CD4-positive, alpha-beta T cell (primary cell): ENCODE measurements at regions not wholly inside any gene's neighbourhood (a gene's known extent, or its start where the extent isn't known, plus 50 kb on each side); places are given as distances from the start of the nearest gene placed in this dataset.

Experiments
- ATAC-seq: fragments of 200-7000 bp; cut with Tn5 transposase; one replicate; pipeline ENCODE4 v1.10.0; 2022; ENCODE audit warnings: mild to moderate bottlenecking; ENCODE audit not compliant: poor library complexity
- CTCF ChIA-PET: fragments of 350-600 bp; sonication (Branson Sonifier 250); formaldehyde crosslinking; loops from one replicate; lab custom pipeline; 2021; ENCODE audit warnings: antibody characterized with exemption, inconsistent platforms; lab: Charles Lee
- POLR2A ChIA-PET: fragments of 350-600 bp; sonication (Branson Sonifier 250); formaldehyde crosslinking; loops from one replicate; lab custom pipeline; 2021; ENCODE audit warnings: antibody characterized with exemption, inconsistent platforms; lab: Charles Lee
- DNase-seq, 14 experiments: peaks; one replicate each; pipeline ENCODE4 v3.0.0-alpha.2; 2013 to 2020; ENCODE audit warnings: mixed read lengths in 2 of 14
- H3K27ac ChIP-seq, 2 donors: one replicate each; pipeline versions ENCODE4 v1.5.1 to v1.7.0; 2013; ENCODE audit warnings: low read length in 2 of 2, low read depth in 1 of 2, mild to moderate bottlenecking in 1 of 2
- H3K27me3 ChIP-seq, 2 experiments: 1 replicate in 1 of 2; 2 replicates in 1 of 2; pipeline versions ENCODE4 v1.6.1 to v1.7.0; 2013; ENCODE audit warnings: low read length in 2 of 2, control low read depth in 1 of 2, mild to moderate bottlenecking in 1 of 2, moderate library complexity in 1 of 2; ENCODE audit not compliant: insufficient read depth in 2 of 2, control insufficient read depth in 1 of 2
- H3K36me3 ChIP-seq: one replicate; pipeline ENCODE4 v1.6.1; 2013; ENCODE audit warnings: low read length, control low read depth; ENCODE audit not compliant: insufficient read depth
- H3K4me1 ChIP-seq: one replicate; pipeline ENCODE4 v1.6.1; 2013; ENCODE audit warnings: low read length, control low read depth; ENCODE audit not compliant: insufficient read depth
- H3K4me3 ChIP-seq: one replicate; pipeline ENCODE4 v1.5.1; 2013; ENCODE audit warnings: mild to moderate bottlenecking, low read length, moderate library complexity
- H3K9me3 ChIP-seq, 2 experiments: 1 replicate in 1 of 2; 2 replicates in 1 of 2; pipeline versions ENCODE4 v1.6.1 to v1.7.0; 2013; ENCODE audit warnings: low read length in 2 of 2, mild to moderate bottlenecking in 2 of 2, control low read depth in 1 of 2, moderate library complexity in 1 of 2; ENCODE audit not compliant: control insufficient read depth in 1 of 2, insufficient read depth in 1 of 2
- H3K27ac Mint-ChIP-seq: one replicate; pipeline ENCODE4 v1.8.0; 2020; ENCODE audit warnings: mixed read lengths
- H3K27me3 Mint-ChIP-seq: one replicate; pipeline ENCODE4 v1.8.0; 2021; ENCODE audit warnings: mixed read lengths
- H3K36me3 Mint-ChIP-seq: one replicate; pipeline ENCODE4 v1.8.0; 2021; ENCODE audit warnings: low read depth, mixed read lengths
- H3K4me1 Mint-ChIP-seq: one replicate; pipeline ENCODE4 v1.8.0; 2021; ENCODE audit warnings: low read depth, mixed read lengths
- H3K4me3 Mint-ChIP-seq: one replicate; pipeline ENCODE4 v1.8.0; 2020; ENCODE audit warnings: mild to moderate bottlenecking, mixed read lengths
- H3K9me3 Mint-ChIP-seq: one replicate; pipeline ENCODE4 v1.8.0; 2020; ENCODE audit warnings: mixed read lengths
- intact Hi-C, 2 experiments: fragments of 100-400 bp; cut with DNase I in 1 of 2; cut with micrococcal nuclease in 1 of 2; formaldehyde crosslinking; loops; one replicate each; pipeline versions ENCODE4 v1.15.1 to v1.9.0; 2023 to 2025; cut with DNase I, micrococcal nuclease
- TF ChIP-seq, protein P1 (sequence below): fragments of 200-600 bp; IDR thresholded peaks from one replicate; pipeline ENCODE4 v1.8.0; 2022; ENCODE audit warnings: antibody characterized with exemption, mild to moderate bottlenecking

DNA sequence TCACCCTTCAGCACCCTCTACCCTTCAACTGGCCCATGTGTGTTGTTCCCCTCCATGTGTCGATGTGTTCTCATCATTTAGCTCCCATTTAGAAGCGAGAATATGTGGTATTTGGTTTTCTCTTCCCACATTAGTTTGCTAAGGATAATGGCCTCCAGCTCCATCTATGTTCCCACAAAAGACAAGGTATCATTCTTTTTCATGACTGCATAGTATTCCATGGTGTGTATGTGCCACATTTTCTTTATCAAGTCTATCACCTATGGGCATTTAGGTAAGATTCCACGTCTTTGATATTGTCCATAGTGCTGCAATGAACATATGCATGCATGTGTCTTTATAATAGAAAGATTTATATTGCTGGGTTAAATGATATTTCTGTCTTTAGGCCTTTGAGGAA lies 325.1 kb upstream of the ADAMTS16 start:
- CTCF ChIA-PET: no interaction called here
- H3K27me3 Mint-ChIP-seq: no peaks in the 10 kb centered on the region

DNA sequence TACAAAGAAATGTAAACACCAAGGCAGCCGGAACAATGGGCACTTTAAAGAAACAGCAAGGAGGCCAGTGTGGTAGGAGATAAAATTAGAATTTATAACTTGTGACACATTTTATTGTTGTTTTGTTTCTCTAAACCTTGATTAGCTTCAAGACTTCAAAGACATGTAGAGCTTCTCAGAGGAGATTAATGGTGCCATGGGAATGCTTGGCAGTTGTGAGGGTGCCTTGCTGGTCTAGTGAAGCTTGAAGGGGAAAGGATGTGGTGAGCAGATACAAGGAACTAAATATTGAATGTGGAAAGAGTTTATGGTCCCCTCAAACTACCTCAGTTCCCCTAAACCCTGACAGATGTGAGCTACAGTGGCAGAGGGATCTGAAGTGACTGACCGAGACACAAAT lies 322.4 kb upstream of the ADAMTS16 start:
- no peak overlapping the region for H3K27ac ChIP-seq
- Mint-ChIP-seq H3K9me3 (peaks cover 3% of the 10 kb centered on the region), H3K27me3 (no peaks in the 10 kb centered on the region), H3K27ac (no peak overlapping the region), H3K4me3 (no peak overlapping the region), H3K4me1 (no peaks in the 10 kb centered on the region), H3K36me3 (no peaks in the 10 kb centered on the region)
- peaks cover 0 to 3% of the 10 kb centered on the region in 2 experiments for H3K9me3 ChIP-seq
- H3K36me3 ChIP-seq: no peaks in the 10 kb centered on the region
- intact Hi-C loops: no loop called here
- H3K4me3 ChIP-seq: no peak overlapping the region
- H3K4me1 ChIP-seq: no peaks in the 10 kb centered on the region
- TF ChIP-seq, protein P1, sequence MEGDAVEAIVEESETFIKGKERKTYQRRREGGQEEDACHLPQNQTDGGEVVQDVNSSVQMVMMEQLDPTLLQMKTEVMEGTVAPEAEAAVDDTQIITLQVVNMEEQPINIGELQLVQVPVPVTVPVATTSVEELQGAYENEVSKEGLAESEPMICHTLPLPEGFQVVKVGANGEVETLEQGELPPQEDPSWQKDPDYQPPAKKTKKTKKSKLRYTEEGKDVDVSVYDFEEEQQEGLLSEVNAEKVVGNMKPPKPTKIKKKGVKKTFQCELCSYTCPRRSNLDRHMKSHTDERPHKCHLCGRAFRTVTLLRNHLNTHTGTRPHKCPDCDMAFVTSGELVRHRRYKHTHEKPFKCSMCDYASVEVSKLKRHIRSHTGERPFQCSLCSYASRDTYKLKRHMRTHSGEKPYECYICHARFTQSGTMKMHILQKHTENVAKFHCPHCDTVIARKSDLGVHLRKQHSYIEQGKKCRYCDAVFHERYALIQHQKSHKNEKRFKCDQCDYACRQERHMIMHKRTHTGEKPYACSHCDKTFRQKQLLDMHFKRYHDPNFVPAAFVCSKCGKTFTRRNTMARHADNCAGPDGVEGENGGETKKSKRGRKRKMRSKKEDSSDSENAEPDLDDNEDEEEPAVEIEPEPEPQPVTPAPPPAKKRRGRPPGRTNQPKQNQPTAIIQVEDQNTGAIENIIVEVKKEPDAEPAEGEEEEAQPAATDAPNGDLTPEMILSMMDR: no peak
- POLR2A ChIA-PET: no interaction called here
- DNase-seq (no peak), ATAC-seq (no peak)
- CTCF ChIA-PET: no interaction called here
- no peaks in the 10 kb centered on the region for H3K27me3 ChIP-seq

More for the DNA sequence above, 325.1 kb upstream of the ADAMTS16 start:
- Histone ChIP-seq H3K36me3 (no peaks in the 10 kb centered on the region), H3K27ac (no peak overlapping the region), H3K9me3 (peaks cover 0 to 3% of the 10 kb centered on the region in 2 experiments), H3K4me1 (no peaks in the 10 kb centered on the region), H3K27me3 (no peaks in the 10 kb centered on the region), H3K4me3 (no peak overlapping the region)
- no peaks in the 10 kb centered on the region for H3K36me3 Mint-ChIP-seq
- H3K9me3 Mint-ChIP-seq: peaks cover 2% of the 10 kb centered on the region
- intact Hi-C loops: no loop called here
- TF ChIP-seq, protein P1: no peak
- DNase-seq (no peak), ATAC-seq (no peak)
- H3K27ac Mint-ChIP-seq: no peak overlapping the region
- POLR2A ChIA-PET: no interaction called here
- H3K4me1 Mint-ChIP-seq: no peaks in the 10 kb centered on the region
- no peak overlapping the region for H3K4me3 Mint-ChIP-seq

DNA sequence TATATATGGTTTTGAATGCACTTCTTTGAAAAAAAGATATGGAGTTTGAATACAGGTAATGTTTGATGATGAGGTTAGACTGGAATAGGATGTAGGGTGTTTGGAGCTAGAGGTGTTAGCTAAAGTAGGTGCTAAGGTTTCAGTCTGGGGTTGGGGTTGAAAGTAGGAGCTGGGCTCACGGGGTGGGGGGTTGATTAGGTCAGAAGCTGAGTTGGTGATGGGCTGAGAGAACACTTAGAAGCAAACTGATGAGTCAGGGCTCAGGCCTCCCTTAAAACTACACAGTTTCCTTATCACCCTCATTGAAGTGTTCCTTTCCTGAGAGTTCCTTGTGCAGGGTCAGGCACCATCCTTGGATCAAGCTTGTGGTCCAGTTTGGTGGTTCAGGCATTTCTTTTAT lies 308.8 kb upstream of the ADAMTS16 start:
- Mint-ChIP-seq H3K9me3 (peaks cover 2% of the 10 kb centered on the region), H3K4me1 (no peaks in the 10 kb centered on the region), H3K4me3 (no peak overlapping the region), H3K27me3 (no peaks in the 10 kb centered on the region), H3K27ac (no peak overlapping the region), H3K36me3 (no peaks in the 10 kb centered on the region)
- TF ChIP-seq, protein P1: no peak
- intact Hi-C loops: no loop called here
- ChIA-PET CTCF (no interaction called here), POLR2A (no interaction called here)
- Histone ChIP-seq H3K4me3 (no peak overlapping the region), H3K36me3 (no peaks in the 10 kb centered on the region), H3K27ac (no peak overlapping the region), H3K9me3 (peaks cover 0 to 3% of the 10 kb centered on the region in 2 experiments), H3K27me3 (no peaks in the 10 kb centered on the region), H3K4me1 (no peaks in the 10 kb centered on the region)
- ATAC-seq (no peak), DNase-seq (no peak)
